Urinary bladder (tissue), 3 donors: ENCODE measurements at regions not wholly inside any gene's neighbourhood (a gene's known extent, or its start where the extent isn't known, plus 50 kb on each side); places are given as distances from the start of the nearest gene placed in this dataset.

Experiments used
- DNase-seq: peaks from one replicate; pipeline ENCODE4 v3.0.0-alpha.2; 2015; ENCODE audit errors: extremely low spot score
- H3K27ac ChIP-seq: one replicate; pipeline ENCODE4 v1.5.1; 2013; ENCODE audit warnings: low read depth, mild to moderate bottlenecking, moderate library complexity
- H3K36me3 ChIP-seq: one replicate; pipeline ENCODE4 v1.6.1; 2013; ENCODE audit warnings: mild to moderate bottlenecking, moderate library complexity; ENCODE audit not compliant: insufficient read depth
- H3K4me1 ChIP-seq: one replicate; pipeline ENCODE4 v1.6.1; 2013; ENCODE audit warnings: mild to moderate bottlenecking, moderate library complexity; ENCODE audit not compliant: insufficient read depth
- H3K4me3 ChIP-seq: one replicate; pipeline ENCODE4 v1.5.1; 2013; ENCODE audit warnings: low read depth, low read length
- WGBS: extraction: QIAGEN DNeasy Blood & Tissue Kit; methylation state at CpG from one replicate; pipeline ENCODE4 v1.1.7; 2013; 5-methylcytosine and 5-hydroxymethylcytosine counted together
- donor health status: healthy with polysubstance abuse.
- donor health status: healthy.

GRCh38 chr16:27701381-27701780 lies 151.4 kb downstream of the KATNIP start:
- Histone ChIP-seq H3K36me3 (no peaks in the 10 kb centered on the region), H3K4me1 (no peaks in the 10 kb centered on the region), H3K4me3 (no peak overlapping the region), H3K27ac (no peak overlapping the region)
- 91% methylated on average over 8 of the region's 8 CpGs for WGBS
- DNase-seq: no peak

GRCh38 chr16:27703121-27703520 lies 153.2 kb downstream of the KATNIP start:
- H3K27ac ChIP-seq: no peak overlapping the region
- H3K36me3 ChIP-seq: no peaks in the 10 kb centered on the region
- DNase-seq: no peak
- no peaks in the 10 kb centered on the region for H3K4me1 ChIP-seq
- WGBS: 81% methylated on average over 6 of the region's 6 CpGs
- no peak overlapping the region for H3K4me3 ChIP-seq

- Histone ChIP-seq H3K27ac (no peak overlapping the region), H3K36me3 (no peaks in the 10 kb centered on the region), H3K4me3 (no peak overlapping the region), H3K4me1 (no peaks in the 10 kb centered on the region)
- 55% methylated on average over 5 of the region's 5 CpGs for WGBS
- no peak for DNase-seq
Measured at GRCh38 chr16:27703545-27703944, 153.6 kb downstream of the KATNIP start.

- H3K36me3 ChIP-seq: no peaks in the 10 kb centered on the region
- H3K27ac ChIP-seq: no peak overlapping the region
- H3K4me1 ChIP-seq: no peaks in the 10 kb centered on the region
- H3K4me3 ChIP-seq: no peak overlapping the region
- WGBS: 83% methylated on average over 4 of the region's 4 CpGs
- no peak for DNase-seq
Measured at GRCh38 chr16:27704252-27704651, 154.3 kb downstream of the KATNIP start.

DNA sequence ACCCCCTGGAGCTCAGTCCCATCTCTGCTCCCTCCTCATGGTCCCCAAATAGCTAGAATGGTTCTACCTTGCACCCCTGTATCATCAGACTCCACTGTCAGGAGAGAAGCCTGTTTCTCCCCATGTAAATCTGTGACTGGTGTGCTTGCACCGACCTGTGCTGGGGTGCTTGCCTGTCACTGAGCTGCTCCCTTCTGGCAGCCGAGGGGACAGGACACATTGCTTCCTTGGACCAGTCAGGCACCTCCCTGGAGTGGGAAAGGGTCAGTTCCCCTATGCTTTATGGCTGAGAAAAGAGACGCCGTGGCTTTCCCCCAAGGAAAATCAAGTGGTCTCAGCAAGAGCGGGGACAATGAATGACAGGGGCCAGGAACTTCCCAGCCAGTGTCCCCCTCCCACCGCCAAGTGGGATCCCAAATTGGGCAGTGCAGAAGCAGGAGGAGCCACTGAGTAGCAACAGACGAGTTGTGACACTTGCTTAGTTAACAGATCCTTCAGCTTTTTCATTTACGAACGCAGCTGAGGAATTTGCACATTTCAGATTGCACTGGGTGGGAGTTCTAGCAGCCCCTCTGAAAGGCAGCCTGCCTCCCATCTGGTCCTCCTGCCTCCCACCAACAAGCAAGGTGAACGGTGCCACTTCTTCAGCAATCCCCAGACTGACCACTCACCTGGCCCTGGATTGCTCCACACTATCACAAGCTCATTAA lies 156.4 kb downstream of the KATNIP start:
- no peaks in the 10 kb centered on the region for H3K36me3 ChIP-seq
- no peaks in the 10 kb centered on the region for H3K4me1 ChIP-seq
- WGBS: 84% methylated on average over 10 of the region's 10 CpGs
- no peak for DNase-seq
- H3K27ac ChIP-seq: no peak overlapping the region
- H3K4me3 ChIP-seq: no peak overlapping the region

- no peak overlapping the region for H3K27ac ChIP-seq
- no peak overlapping the region for H3K4me3 ChIP-seq
- 84% methylated on average over 16 of the region's 16 CpGs for WGBS
- no peaks in the 10 kb centered on the region for H3K36me3 ChIP-seq
- no peak for DNase-seq
- no peaks in the 10 kb centered on the region for H3K4me1 ChIP-seq
Measured at GRCh38 chr16:27706866-27707685, 157.1 kb downstream of the KATNIP start.

DNA sequence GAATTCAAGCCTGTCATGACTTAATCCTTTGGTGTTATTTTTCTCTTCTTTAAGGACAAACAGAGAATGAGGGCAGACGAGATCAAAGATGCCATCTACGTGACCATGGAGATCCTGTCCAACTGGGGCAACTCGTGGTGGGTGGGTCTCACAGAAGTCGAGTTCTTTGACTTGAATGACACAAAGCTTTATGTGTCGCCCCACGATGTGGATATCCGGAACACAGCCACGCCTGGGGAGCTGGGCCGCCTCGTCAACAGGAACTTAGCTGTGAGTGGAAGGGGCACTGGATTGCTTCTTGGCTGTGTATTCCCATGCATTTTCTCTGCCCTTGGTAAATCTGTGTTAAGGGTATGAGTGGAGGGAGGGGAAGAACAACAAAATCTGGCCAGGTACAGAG lies 158.7 kb downstream of the KATNIP start:
- no peak for DNase-seq
- no peaks in the 10 kb centered on the region for H3K36me3 ChIP-seq
- H3K4me3 ChIP-seq: no peak overlapping the region
- 93% methylated on average over 10 of the region's 10 CpGs for WGBS
- no peak overlapping the region for H3K27ac ChIP-seq
- H3K4me1 ChIP-seq: no peaks in the 10 kb centered on the region

- H3K36me3 ChIP-seq: no peaks in the 10 kb centered on the region
- no peaks in the 10 kb centered on the region for H3K4me1 ChIP-seq
- H3K4me3 ChIP-seq: no peak overlapping the region
- H3K27ac ChIP-seq: no peak overlapping the region
- DNase-seq: no peak
- 86% methylated on average over 10 of the region's 10 CpGs for WGBS
Measured at GRCh38 chr16:27712251-27712711, 162.3 kb downstream of the KATNIP start.

DNA sequence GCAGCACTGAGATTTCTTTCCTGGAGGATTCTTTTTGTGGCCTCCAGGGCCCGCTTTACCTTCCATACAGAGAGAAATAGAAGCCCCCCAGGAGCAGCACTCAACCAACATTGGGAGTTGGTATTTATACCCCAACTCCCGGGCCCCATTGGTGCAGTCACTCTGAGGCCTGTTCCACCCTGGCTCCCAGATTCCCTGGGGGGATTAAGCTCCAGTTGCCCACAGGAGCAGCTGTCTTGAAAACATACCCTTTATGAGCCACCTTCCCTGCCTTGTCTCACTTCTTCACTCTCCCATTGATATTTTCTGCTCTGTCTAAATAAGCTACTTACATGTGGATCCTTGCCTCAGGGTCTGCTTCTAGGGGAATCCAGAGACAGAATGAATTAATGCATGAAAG lies 167.8 kb downstream of the KATNIP start:
- Histone ChIP-seq H3K4me1 (no peaks in the 10 kb centered on the region), H3K36me3 (no peaks in the 10 kb centered on the region), H3K4me3 (no peak overlapping the region), H3K27ac (no peak overlapping the region)
- no peak for DNase-seq
- over 99% methylated on average over 2 of the region's 2 CpGs for WGBS

DNA sequence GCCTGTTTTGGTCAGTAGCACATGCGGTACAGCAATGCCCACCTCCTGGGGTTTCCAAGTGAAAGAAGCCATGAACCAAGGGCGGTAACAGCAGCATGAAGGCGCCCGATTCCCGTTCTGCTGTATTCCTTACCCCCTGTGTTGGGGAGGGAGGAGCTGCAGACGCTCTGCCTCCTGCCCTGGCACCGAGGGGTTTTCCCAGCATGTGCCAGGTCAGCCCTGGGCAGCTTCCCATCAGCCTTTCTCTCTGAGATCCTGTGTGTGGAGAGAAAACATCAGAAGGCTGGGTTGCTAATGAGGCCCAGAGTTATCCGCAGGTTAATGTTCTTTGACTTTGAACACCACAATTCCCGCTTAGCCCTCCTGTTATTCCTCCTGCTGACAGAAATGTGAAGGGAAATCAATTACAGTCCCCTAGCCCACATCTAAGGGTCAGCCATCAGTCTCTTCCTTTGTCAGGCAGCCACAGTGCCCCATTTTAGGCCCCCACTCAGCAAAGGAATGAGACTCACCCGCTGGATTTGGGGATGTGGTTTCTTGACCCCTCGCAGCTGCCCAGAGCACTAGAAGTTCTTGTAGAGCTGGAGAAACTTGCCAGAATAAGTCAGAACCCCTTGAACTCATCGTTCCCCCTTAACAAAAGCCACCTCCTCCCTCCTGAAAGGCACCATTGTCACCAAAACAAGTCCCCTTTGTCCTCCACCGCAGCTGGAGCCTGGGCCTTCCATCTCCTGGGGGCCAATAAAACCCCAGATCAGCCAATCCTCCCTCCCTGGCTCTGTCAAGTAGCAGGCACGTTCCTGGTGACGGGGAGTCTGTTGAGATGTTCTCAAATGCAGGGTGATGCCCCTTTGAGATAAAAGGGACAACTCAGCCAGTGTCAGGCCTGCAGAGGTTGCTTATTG lies 168.5 kb downstream of the KATNIP start:
- no peak for DNase-seq
- 92% methylated on average over 15 of the region's 15 CpGs for WGBS
- H3K4me1 ChIP-seq: no peaks in the 10 kb centered on the region
- H3K27ac ChIP-seq: no peak overlapping the region
- no peaks in the 10 kb centered on the region for H3K36me3 ChIP-seq
- H3K4me3 ChIP-seq: no peak overlapping the region

DNA sequence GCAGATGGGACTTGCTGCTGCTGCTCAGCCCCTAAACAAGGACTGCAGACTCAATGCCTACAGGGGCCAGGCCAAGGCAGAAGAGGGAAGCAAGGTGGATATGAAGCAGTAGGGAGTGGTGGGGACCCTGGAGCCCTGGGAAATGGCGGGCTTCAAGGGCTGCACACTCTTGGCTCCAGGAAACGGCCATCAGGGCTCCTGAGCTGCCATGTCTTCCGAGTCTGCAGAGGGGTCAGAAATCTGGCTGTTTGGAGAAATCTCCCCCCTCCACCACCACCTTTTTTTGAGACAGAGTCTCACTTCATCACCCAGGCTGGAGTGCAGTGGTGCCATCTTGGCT lies 169.1 kb downstream of the KATNIP start:
- WGBS: 93% methylated on average over 3 of the region's 3 CpGs
- Histone ChIP-seq H3K27ac (no peak overlapping the region), H3K4me3 (no peak overlapping the region), H3K36me3 (no peaks in the 10 kb centered on the region), H3K4me1 (no peaks in the 10 kb centered on the region)
- no peak for DNase-seq

DNA sequence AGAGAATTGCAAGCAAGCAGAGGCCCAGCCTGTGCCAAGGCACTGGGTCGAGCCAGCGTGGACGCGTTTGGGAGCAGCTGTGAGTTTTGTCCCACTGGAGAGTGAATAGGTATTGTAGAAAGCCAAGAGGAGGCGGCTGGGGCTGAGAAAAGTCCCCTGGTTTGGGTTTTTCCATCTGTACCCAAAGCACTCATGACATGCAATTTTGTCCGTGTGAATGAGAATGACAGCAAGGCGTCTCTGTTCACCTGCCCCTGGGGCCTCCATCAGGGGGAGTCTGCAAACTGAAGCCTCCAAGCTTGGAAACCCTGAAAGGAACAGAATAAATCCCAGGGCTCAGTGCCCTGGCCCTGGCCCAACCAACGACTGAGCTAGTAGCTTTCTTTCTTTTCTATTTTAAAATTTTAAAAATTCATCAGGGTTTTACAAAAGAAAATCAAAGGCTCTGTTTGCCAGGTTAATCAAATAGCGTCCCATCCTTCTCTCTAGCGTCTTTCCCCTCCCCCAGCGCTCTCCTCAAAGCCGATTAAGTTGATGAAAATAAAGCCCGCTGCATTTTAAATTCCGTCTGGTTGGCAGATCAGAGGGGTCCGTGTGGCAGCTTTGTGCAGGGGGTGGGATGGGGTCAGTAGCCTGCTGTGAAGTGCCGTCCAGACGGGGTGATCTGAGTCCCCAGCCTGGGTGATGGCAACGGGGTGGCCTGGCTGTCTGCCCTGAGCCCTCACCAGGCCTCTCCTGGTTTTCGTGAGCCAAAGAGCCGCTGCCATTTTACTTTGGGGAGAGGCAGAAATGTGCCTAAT lies 171.0 kb downstream of the KATNIP start:
- 42% methylated on average over 20 of the region's 20 CpGs for WGBS
- Histone ChIP-seq H3K27ac (peak overlapping the region; percentile 34), H3K4me1 (no peaks in the 10 kb centered on the region), H3K4me3 (no peak overlapping the region), H3K36me3 (no peaks in the 10 kb centered on the region)
- no peak for DNase-seq
